SK-N-SH (cell line): ENCODE measurements at regions not wholly inside any gene's neighbourhood (a gene's known extent, or its start where the extent isn't known, plus 50 kb on each side); places are given as distances from the start of the nearest gene placed in this dataset.

Source experiments
- CTCF ChIA-PET: fragments of 300-600, 350-600 bp; formaldehyde crosslinking; extraction: SDS; loops from one replicate; lab custom pipeline; 2021; lab: Yijun Ruan, JAX
- POLR2A ChIA-PET: fragments of 350-600 bp; sonication (Branson Sonifier 250); formaldehyde crosslinking; extraction: SDS; loops from one replicate; lab custom pipeline; 2020; ENCODE audit warnings: antibody characterized with exemption, inconsistent platforms; lab: Yijun Ruan, JAX
- DNase-seq: peaks from one replicate; pipeline ENCODE4 v3.0.0; 2012
- H2AFZ ChIP-seq: fragments of 200-600 bp; sonication (generic); 2 replicates; pipeline ENCODE4 v1.8.1; 2016; ENCODE audit warnings: antibody characterized with exemption, mild to moderate bottlenecking, low read depth
- H3F3A ChIP-seq: fragments of 200-600 bp; sonication (generic); replicated peaks from 2 replicates; pipeline ENCODE3; 2016; ENCODE audit warnings: antibody characterized with exemption, mild to moderate bottlenecking; ENCODE audit not compliant: insufficient read depth
- H3K27ac ChIP-seq, 2 experiments: fragments of 200-500 bp in 1 of 2; fragments of 200-600 bp in 1 of 2; sonication (Bioruptor generic) in 1 of 2; sonication (generic), shearing (Covaris generic) in 1 of 2; 2 replicates each; pipeline versions ENCODE4 v1.5.1 to v1.6.1; 2014 to 2016; ENCODE audit warnings: low read depth in 2 of 2, inconsistent platforms in 1 of 2, low read length in 1 of 2, mild to moderate bottlenecking in 1 of 2, mixed read lengths in 1 of 2
- H3K27me3 ChIP-seq: fragments of 200-600 bp; sonication (generic), shearing (Covaris generic); 2 replicates; pipeline ENCODE4 v1.6.1; 2016; ENCODE audit warnings: mixed run types; ENCODE audit not compliant: insufficient read depth
- H3K36me3 ChIP-seq, 2 experiments: fragments of 200-500 bp in 1 of 2; fragments of 200-600 bp in 1 of 2; sonication (Bioruptor generic) in 1 of 2; sonication (generic) in 1 of 2; replicated peaks in 1 of 2; 2 replicates each; pipeline versions ENCODE3 to v1.5.1; 2014 to 2016; ENCODE audit warnings: low read length in 1 of 2, mild to moderate bottlenecking in 1 of 2; ENCODE audit not compliant: insufficient read depth in 2 of 2, control insufficient read depth in 1 of 2
- H3K4me1 ChIP-seq, 2 experiments: fragments of 200-500 bp in 1 of 2; fragments of 200-600 bp in 1 of 2; sonication (Bioruptor generic) in 1 of 2; sonication (generic), shearing (Covaris generic) in 1 of 2; 2 replicates each; pipeline versions ENCODE4 v1.5.1 to v1.6.1; 2014 to 2016; ENCODE audit warnings: low read depth in 1 of 2, low read length in 1 of 2, mixed run types in 1 of 2; ENCODE audit not compliant: insufficient read depth in 2 of 2, control insufficient read depth in 1 of 2
- H3K4me2 ChIP-seq: fragments of 200-600 bp; sonication (generic), shearing (Covaris generic); 2 replicates; pipeline ENCODE4 v1.6.1; 2017; ENCODE audit warnings: mixed run types
- H3K4me3 ChIP-seq, 2 experiments: fragments of 200-500 bp in 1 of 2; fragments of 200-600 bp in 1 of 2; sonication (Bioruptor generic) in 1 of 2; sonication (generic), shearing (Covaris generic) in 1 of 2; 2 replicates each; pipeline versions ENCODE4 v1.5.1 to v1.8.1; 2014 to 2016; ENCODE audit warnings: low read depth in 2 of 2, inconsistent platforms in 1 of 2, low read length in 1 of 2, mild to moderate bottlenecking in 1 of 2, mixed read lengths in 1 of 2, moderate library complexity in 1 of 2
- H3K79me2 ChIP-seq: fragments of 200-600 bp; sonication (generic); 2 replicates; pipeline ENCODE4 v1.8.1; 2017; ENCODE audit warnings: mild to moderate bottlenecking; ENCODE audit not compliant: insufficient read depth
- H3K9ac ChIP-seq: fragments of 200-600 bp; sonication (generic); 2 replicates; pipeline ENCODE4 v1.6.1; 2017; ENCODE audit warnings: mixed run types
- H3K9me2 ChIP-seq: fragments of 200-600 bp; sonication (generic); 2 replicates; pipeline ENCODE4 v1.6.1; 2017; ENCODE audit warnings: mixed run types
- H3K9me3 ChIP-seq: fragments of 200-600 bp; sonication (generic); 2 replicates; pipeline ENCODE4 v1.6.1; 2017; ENCODE audit warnings: mixed run types, mild to moderate bottlenecking, moderate library complexity
- H4K20me1 ChIP-seq: fragments of 200-600 bp; sonication (generic); 2 replicates; pipeline ENCODE4 v1.6.1; 2017; ENCODE audit warnings: mild to moderate bottlenecking, mixed run types; ENCODE audit not compliant: insufficient read depth
- CHD2 ChIP-seq: fragments of 150-350 bp; IDR thresholded peaks from 2 replicates; pipeline ENCODE4 v1.6.1; 2018; ENCODE audit warnings: low read length; ENCODE audit not compliant: partially characterized antibody
- CTCF ChIP-seq: fragments of 200-600 bp; sonication (generic); IDR thresholded peaks from 2 replicates; pipeline ENCODE4 v1.6.1; 2017; ENCODE audit warnings: antibody characterized with exemption, mild to moderate bottlenecking, moderate library complexity
- ELF1 ChIP-seq: IDR thresholded peaks from 2 replicates; pipeline ENCODE4 v1.4.0; 2012
- EP300 ChIP-seq, 2 experiments: IDR thresholded peaks; 2 replicates each; pipeline versions ENCODE4 v1.4.0 to v1.6.1; 2012; ENCODE audit warnings: borderline replicate concordance in 1 of 2, low read depth in 1 of 2, low read length in 1 of 2
- EZH2phosphoT487 ChIP-seq: fragments of 200-600 bp; sonication (generic); IDR thresholded peaks from 2 replicates; pipeline ENCODE4 v1.6.1; 2017; ENCODE audit warnings: low read depth, mixed run types, mild to moderate bottlenecking, antibody characterized with exemption, moderate library complexity, borderline replicate concordance
- FOSL2 ChIP-seq: IDR thresholded peaks from 2 replicates; pipeline ENCODE4 v1.4.0; 2012; ENCODE audit warnings: low read depth, mild to moderate bottlenecking, moderate library complexity, borderline replicate concordance
- FOXJ3 ChIP-seq: sonication (generic); formaldehyde crosslinking; IDR thresholded peaks from 2 replicates; pipeline ENCODE4 v1.5.1; 2020; ENCODE audit warnings: mild to moderate bottlenecking, missing genetic modification reagents
- GABPA ChIP-seq: IDR thresholded peaks from 2 replicates; pipeline ENCODE4 v1.4.0; 2012; ENCODE audit warnings: low read depth, mild to moderate bottlenecking
- GATA2 ChIP-seq: sonication (generic); formaldehyde crosslinking; IDR thresholded peaks from 2 replicates; pipeline ENCODE4 v1.5.0; 2020; ENCODE audit warnings: mild to moderate bottlenecking, missing genetic modification reagents
- IRF3 ChIP-seq: fragments of 150-350 bp; IDR thresholded peaks from 2 replicates; pipeline ENCODE4 v1.6.1; 2016; ENCODE audit warnings: mild to moderate bottlenecking, low read depth, low read length
- JUND ChIP-seq: IDR thresholded peaks from 2 replicates; pipeline ENCODE4 v1.4.0; 2012
- MAX ChIP-seq: IDR thresholded peaks from 2 replicates; pipeline ENCODE4 v1.4.0; 2012; ENCODE audit warnings: low read depth
- MXI1 ChIP-seq: IDR thresholded peaks from 2 replicates; pipeline ENCODE4 v1.6.1; 2012; ENCODE audit warnings: mild to moderate bottlenecking, low read depth, low read length, improper control_type of control experiment
- NFIC ChIP-seq: IDR thresholded peaks from 2 replicates; pipeline ENCODE4 v1.4.0; 2012; ENCODE audit warnings: borderline replicate concordance
- PBX3 ChIP-seq: IDR thresholded peaks from 2 replicates; pipeline ENCODE4; 2012
- POLR2AphosphoS5 ChIP-seq: IDR thresholded peaks from 2 replicates; pipeline ENCODE4 v1.6.1; 2012; ENCODE audit warnings: low read depth, low read length
- RCOR1 ChIP-seq: fragments of 150-350 bp; IDR thresholded peaks from 2 replicates; pipeline ENCODE4 v1.6.1; 2017; ENCODE audit warnings: antibody characterized with exemption, low read length
- REST ChIP-seq: IDR thresholded peaks from 2 replicates; pipeline ENCODE4 v1.6.1; 2012; ENCODE audit warnings: mild to moderate bottlenecking, low read depth, low read length, moderate library complexity
- RFX5 ChIP-seq: IDR thresholded peaks from 2 replicates; pipeline ENCODE4 v1.6.1; 2012; ENCODE audit warnings: mild to moderate bottlenecking, improper control_type of control experiment, low read length
- SMC3 ChIP-seq: IDR thresholded peaks from 2 replicates; pipeline ENCODE4 v1.6.1; 2012; ENCODE audit warnings: low read depth, low read length, improper control_type of control experiment
- TAF1 ChIP-seq: IDR thresholded peaks from 2 replicates; pipeline ENCODE4 v1.6.1; 2012; ENCODE audit warnings: low read depth, mild to moderate bottlenecking, low read length, moderate library complexity, borderline replicate concordance
- TCF12 ChIP-seq: IDR thresholded peaks from 2 replicates; pipeline ENCODE4 v1.4.0; 2012
- ZBTB33 ChIP-seq: IDR thresholded peaks from 2 replicates; pipeline ENCODE4 v1.4.0; 2012; ENCODE audit warnings: low read depth, borderline replicate concordance
- WGBS: methylation state at CpG from one replicate; pipeline ENCODE4 v1.1.6; 2017; ENCODE audit warnings: low lambda C conversion rate; 5-methylcytosine and 5-hydroxymethylcytosine counted together

- 29% methylated on average over 8 of the region's 8 CpGs for WGBS
- H2AFZ ChIP-seq, result no peak overlapping the region; the same call in 1 of the 2 replicates
- peak overlapping the region in 1 of 2 experiments; percentile 9; a peak in 1 of 4 replicates for H3K4me3 ChIP-seq
- H3K36me3 ChIP-seq, result no peaks in the 10 kb centered on the region
- no peaks in the 10 kb centered on the region for H4K20me1 ChIP-seq
- no peaks in the 10 kb centered on the region for H3K9me2 ChIP-seq
- H3K79me2 ChIP-seq, result no peaks in the 10 kb centered on the region
- H3K27me3 ChIP-seq, result no peaks in the 10 kb centered on the region
- H3K9ac ChIP-seq, result no peak overlapping the region
- peak; percentile 73 for DNase-seq
- H3K9me3 ChIP-seq, result no peaks in the 10 kb centered on the region
- ChIA-PET CTCF (interaction anchor here (1.0 to 3.2 kb wide), 4 partner anchors 9 to 187 kb away, joined by 3 to 15 read pairs (median 4); no protein-coding TSS in a partner anchor), POLR2A (interaction anchor here (1.1 to 1.6 kb wide), 2 partner anchors 20 to 21 kb away, joined by 5 to 8 read pairs; no protein-coding TSS in a partner anchor)
- peaks cover 0 to 40% of the 10 kb centered on the region in 2 experiments; a peak in 2 of 4 replicates for H3K4me1 ChIP-seq
- no peaks in the 10 kb centered on the region for H3F3A ChIP-seq
- H3K4me2 ChIP-seq, result peak overlapping the region; percentile 38
- H3K27ac ChIP-seq, result peak overlapping the region in 1 of 2 experiments; percentile 92; a peak in 2 of 4 replicates
- TF ChIP-seq EZH2phosphoT487 (no peak), FOSL2 (no peak), TCF12 (no peak), TAF1 (no peak), ZBTB33 (no peak), MXI1 (peak; percentile 55; the same call in 1 of the 2 replicates), NFIC (0 out of 2 replicates have a peak, but pooled peaks have one; percentile 23), PBX3 (no peak), REST (no peak), RCOR1 (peak; percentile 88), POLR2AphosphoS5 (no peak), FOXJ3 (CRISPR knock-in tag) (peak; percentile 72), CTCF (no peak), JUND (no peak), GABPA (no peak), GATA2 (CRISPR knock-in tag) (peak; percentile 63; the same call in 1 of the 2 replicates), SMC3 (no peak), ELF1 (no peak), IRF3 (no peak), RFX5 (no peak), MAX (no peak), CHD2 (no peak), EP300 (IDR thresholded peaks at IDR 0.05; ENCODE audit: borderline replicate concordance in 1 of 2, low read depth in 1 of 2, low read length in 1 of 2) (peak in 1 of 2 experiments; percentile 53; a peak in 1 of 4 replicates)
Observed at GRCh38 chr10:31582365-31583052, 263.5 kb downstream of the ZEB1 start.
